KMS-11 (cell line): ENCODE measurements at regions not wholly inside any gene's neighbourhood (a gene's known extent, or its start where the extent isn't known, plus 50 kb on each side); places are given as distances from the start of the nearest gene placed in this dataset.

ENCODE experiments used
- H2AFZ ChIP-seq: fragments of 200-600 bp; sonication (generic); 2 replicates; pipeline ENCODE4 v1.6.1; 2016; ENCODE audit warnings: antibody characterized with exemption, mixed run types, low read depth
- H3K27ac ChIP-seq: fragments of 200-600 bp; sonication (generic); 2 replicates; pipeline ENCODE4 v1.6.1; 2016; ENCODE audit warnings: mild to moderate bottlenecking, mixed run types
- H3K27me3 ChIP-seq: fragments of 200-600 bp; sonication (generic); 2 replicates; pipeline ENCODE4 v1.6.1; 2017; ENCODE audit warnings: mild to moderate bottlenecking, low read depth, mixed run types, moderate library complexity; ENCODE audit not compliant: insufficient read depth
- H3K36me3 ChIP-seq: fragments of 200-600 bp; sonication (generic); 2 replicates; pipeline ENCODE4 v1.6.1; 2017; ENCODE audit warnings: mild to moderate bottlenecking, mixed run types; ENCODE audit not compliant: insufficient read depth
- H3K4me1 ChIP-seq: fragments of 200-600 bp; sonication (generic); 2 replicates; pipeline ENCODE4 v1.6.1; 2016; ENCODE audit warnings: mild to moderate bottlenecking, low read depth, mixed run types; ENCODE audit not compliant: poor library complexity, severe bottlenecking
- H3K4me2 ChIP-seq: fragments of 200-600 bp; sonication (generic); 2 replicates; pipeline ENCODE4 v1.7.0; 2016; ENCODE audit warnings: mild to moderate bottlenecking, mixed run types
- H3K4me3 ChIP-seq: fragments of 200-600 bp; sonication (generic); IDR thresholded peaks from 2 replicates; pipeline ENCODE4 v1.6.1; 2017; ENCODE audit warnings: low read depth, low read length, mixed read lengths; ENCODE audit not compliant: insufficient read depth
- H3K79me2 ChIP-seq: fragments of 200-600 bp; sonication (generic); 2 replicates; pipeline ENCODE4 v1.6.1; 2016; ENCODE audit warnings: low read depth, mixed run types; ENCODE audit not compliant: insufficient read depth
- H3K9ac ChIP-seq: fragments of 200-600 bp; sonication (generic); 2 replicates; pipeline ENCODE4 v1.6.1; 2016; ENCODE audit warnings: mild to moderate bottlenecking, mixed run types
- H4K20me1 ChIP-seq: fragments of 200-600 bp; sonication (generic); 2 replicates; pipeline ENCODE4 v1.6.1; 2016; ENCODE audit warnings: mild to moderate bottlenecking, mixed run types; ENCODE audit not compliant: insufficient read depth
- TF ChIP-seq, protein P1 (sequence below): fragments of 200-600 bp; sonication (generic); conservative IDR thresholded peaks from 2 replicates; pipeline ENCODE4 v1.6.1; 2017; ENCODE audit warnings: low read depth, mild to moderate bottlenecking, antibody characterized with exemption, low read length, moderate library complexity, mixed read lengths

DNA sequence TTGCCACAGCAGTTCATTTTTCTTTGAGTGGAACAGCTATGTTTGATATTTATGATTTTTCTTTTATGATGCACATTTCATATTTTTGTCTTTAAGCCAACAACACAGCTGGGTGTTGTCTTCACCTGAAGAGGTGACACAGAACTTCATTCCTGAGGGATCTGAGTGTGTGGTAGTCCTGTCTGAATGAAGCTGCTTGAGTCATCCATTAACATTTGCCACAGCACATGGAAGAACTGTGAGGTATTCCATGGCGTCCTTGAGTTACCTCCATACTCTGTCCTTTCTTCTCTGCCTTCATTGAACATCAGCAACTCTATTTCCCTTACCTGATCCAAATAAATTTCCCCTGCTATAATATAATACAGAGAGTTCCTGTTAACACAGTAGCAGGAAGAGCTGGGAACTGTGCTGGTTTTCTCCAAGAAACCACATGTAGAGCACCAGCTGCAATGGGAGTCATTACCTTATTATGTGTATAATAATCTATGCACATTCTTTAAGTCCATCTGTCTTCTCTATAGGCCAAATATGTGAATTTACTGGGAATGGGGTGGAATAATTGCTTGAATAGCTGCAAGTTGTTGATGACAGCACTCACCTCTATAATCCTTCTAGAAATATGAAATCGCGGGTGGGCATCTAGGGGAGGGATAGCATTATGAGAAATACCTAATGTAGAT lies 72.4 kb upstream of the TAC1 start:
- H3K79me2 ChIP-seq = no peaks in the 10 kb centered on the region
- H3K9ac ChIP-seq = no peak overlapping the region
- no peaks in the 10 kb centered on the region for H3K4me1 ChIP-seq
- no peak overlapping the region for H3K4me2 ChIP-seq
- H4K20me1 ChIP-seq = no peaks in the 10 kb centered on the region
- H2AFZ ChIP-seq = no peak overlapping the region
- no peak overlapping the region for H3K27ac ChIP-seq
- TF ChIP-seq, protein P1, sequence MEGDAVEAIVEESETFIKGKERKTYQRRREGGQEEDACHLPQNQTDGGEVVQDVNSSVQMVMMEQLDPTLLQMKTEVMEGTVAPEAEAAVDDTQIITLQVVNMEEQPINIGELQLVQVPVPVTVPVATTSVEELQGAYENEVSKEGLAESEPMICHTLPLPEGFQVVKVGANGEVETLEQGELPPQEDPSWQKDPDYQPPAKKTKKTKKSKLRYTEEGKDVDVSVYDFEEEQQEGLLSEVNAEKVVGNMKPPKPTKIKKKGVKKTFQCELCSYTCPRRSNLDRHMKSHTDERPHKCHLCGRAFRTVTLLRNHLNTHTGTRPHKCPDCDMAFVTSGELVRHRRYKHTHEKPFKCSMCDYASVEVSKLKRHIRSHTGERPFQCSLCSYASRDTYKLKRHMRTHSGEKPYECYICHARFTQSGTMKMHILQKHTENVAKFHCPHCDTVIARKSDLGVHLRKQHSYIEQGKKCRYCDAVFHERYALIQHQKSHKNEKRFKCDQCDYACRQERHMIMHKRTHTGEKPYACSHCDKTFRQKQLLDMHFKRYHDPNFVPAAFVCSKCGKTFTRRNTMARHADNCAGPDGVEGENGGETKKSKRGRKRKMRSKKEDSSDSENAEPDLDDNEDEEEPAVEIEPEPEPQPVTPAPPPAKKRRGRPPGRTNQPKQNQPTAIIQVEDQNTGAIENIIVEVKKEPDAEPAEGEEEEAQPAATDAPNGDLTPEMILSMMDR = no peak
- no peaks in the 10 kb centered on the region for H3K27me3 ChIP-seq
- H3K36me3 ChIP-seq = no peaks in the 10 kb centered on the region
- H3K4me3 ChIP-seq = no peak overlapping the region

- Histone ChIP-seq H3K27ac (no peak overlapping the region), H3K4me3 (no peak overlapping the region)
Observed at GRCh38 chr7:97667359-97667758, 64.5 kb upstream of the TAC1 start.

GRCh38 chr7:97671571-97671970 lies 60.3 kb upstream of the TAC1 start:
- Histone ChIP-seq H3K9ac (no peak overlapping the region), H3K79me2 (no peaks in the 10 kb centered on the region), H3K4me3 (no peak overlapping the region), H3K27me3 (no peaks in the 10 kb centered on the region), H4K20me1 (no peaks in the 10 kb centered on the region), H3K4me2 (no peak overlapping the region), H2AFZ (no peak overlapping the region), H3K4me1 (no peaks in the 10 kb centered on the region), H3K36me3 (no peaks in the 10 kb centered on the region), H3K27ac (no peak overlapping the region)
- TF ChIP-seq, protein P1 = no peak

More at GRCh38 chr7:97667359-97667758, 64.5 kb upstream of the TAC1 start:
- H4K20me1 ChIP-seq = no peaks in the 10 kb centered on the region
- H3K4me2 ChIP-seq = no peak overlapping the region
- H3K79me2 ChIP-seq = no peaks in the 10 kb centered on the region
- H3K9ac ChIP-seq = no peak overlapping the region
- no peaks in the 10 kb centered on the region for H3K27me3 ChIP-seq
- H3K36me3 ChIP-seq = no peaks in the 10 kb centered on the region
- no peaks in the 10 kb centered on the region for H3K4me1 ChIP-seq
- TF ChIP-seq, protein P1 = no peak
- H2AFZ ChIP-seq = no peak overlapping the region

DNA sequence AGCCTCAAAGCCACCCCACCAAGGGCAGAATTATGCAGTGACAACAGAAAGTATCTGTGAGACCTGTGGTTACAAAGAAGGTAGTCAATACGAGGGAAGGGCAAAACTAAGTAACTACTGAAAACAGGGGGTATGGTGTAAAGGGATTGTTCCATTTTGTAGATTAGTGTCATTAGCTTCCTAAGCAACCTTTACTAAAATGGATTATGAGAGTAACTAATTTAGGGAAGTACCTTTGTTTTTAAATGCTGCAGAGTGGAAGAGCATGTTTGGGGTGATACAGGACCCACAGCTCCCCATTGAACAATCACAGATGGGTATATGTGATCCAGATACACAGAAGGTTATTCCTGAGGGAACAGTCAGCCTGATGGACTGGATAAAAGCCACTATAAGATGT lies 51.3 kb upstream of the TAC1 start:
- TF ChIP-seq, protein P1 = no peak
- Histone ChIP-seq H3K27me3 (no peaks in the 10 kb centered on the region), H2AFZ (no peak overlapping the region), H4K20me1 (no peaks in the 10 kb centered on the region), H3K4me1 (no peaks in the 10 kb centered on the region), H3K4me2 (no peak overlapping the region), H3K4me3 (no peak overlapping the region), H3K36me3 (no peaks in the 10 kb centered on the region), H3K9ac (no peak overlapping the region), H3K79me2 (no peaks in the 10 kb centered on the region), H3K27ac (no peak overlapping the region)
